PC-9 (cell line): ENCODE measurements at regions not wholly inside any gene's neighbourhood (a gene's known extent, or its start where the extent isn't known, plus 50 kb on each side); places are given as distances from the start of the nearest gene placed in this dataset.

Source experiments
- BruUV-seq: library from RNA; stranded (reverse); fragments of 400-500 nt; replicated peaks from 2 replicates; lab custom pipeline; 2021; lab: Mats Ljungman, UMichigan
- CTCF ChIA-PET: fragments of 300-600 bp; sonication (Branson Sonifier 250); formaldehyde crosslinking; loops from one replicate; lab custom pipeline; 2022; ENCODE audit warnings: antibody characterized with exemption; lab: Charles Lee
- POLR2A ChIA-PET: fragments of 300-600 bp; sonication (Branson Sonifier 250); formaldehyde crosslinking; loops from one replicate; lab custom pipeline; 2022; ENCODE audit warnings: antibody characterized with exemption; ENCODE audit not compliant: unreplicated experiment; lab: Charles Lee
- DNase-seq, 2 experiments: peaks; one replicate each; pipeline versions ENCODE4 v3.0.0 to v3.0.0-alpha.2; 2015 to 2022; ENCODE audit warnings: mixed read lengths in 1 of 2
- H2AFZ ChIP-seq: fragments of 200-600 bp; sonication (generic); 2 replicates; pipeline ENCODE4 v1.8.1; 2017; ENCODE audit warnings: antibody characterized with exemption
- H3F3A ChIP-seq: fragments of 200-600 bp; sonication (generic); 2 replicates; pipeline ENCODE4 v1.8.1; 2017; ENCODE audit warnings: antibody characterized with exemption, mild to moderate bottlenecking, low read depth; ENCODE audit not compliant: insufficient read depth
- H3K27ac ChIP-seq: fragments of 200-600 bp; sonication (generic); 2 replicates; pipeline ENCODE4 v1.6.1; 2016; ENCODE audit warnings: mixed run types
- H3K27me3 ChIP-seq: fragments of 200-600 bp; sonication (generic); 2 replicates; pipeline ENCODE4 v1.6.1; 2016; ENCODE audit warnings: low read depth, mixed run types; ENCODE audit not compliant: insufficient read depth
- H3K36me3 ChIP-seq: fragments of 200-600 bp; sonication (generic); 2 replicates; pipeline ENCODE4 v1.6.1; 2016; ENCODE audit warnings: low read depth, mixed run types
- H3K4me1 ChIP-seq: fragments of 200-600 bp; sonication (generic); replicated peaks from 2 replicates; pipeline ENCODE4 v1.6.1; 2016; ENCODE audit warnings: mixed run types; ENCODE audit not compliant: insufficient read depth
- H3K4me2 ChIP-seq: fragments of 200-600 bp; sonication (generic); 2 replicates; pipeline ENCODE4 v1.6.1; 2017; ENCODE audit warnings: mixed run types
- H3K4me3 ChIP-seq: fragments of 200-600 bp; sonication (generic); 2 replicates; pipeline ENCODE4 v1.6.1; 2016; ENCODE audit warnings: mixed run types
- H3K79me2 ChIP-seq: fragments of 200-600 bp; sonication (generic); 2 replicates; pipeline ENCODE4 v1.6.1; 2017; ENCODE audit warnings: low read depth, mixed run types
- H3K9me2 ChIP-seq: fragments of 200-600 bp; sonication (generic); 2 replicates; pipeline ENCODE4 v1.8.1; 2017; ENCODE audit warnings: mild to moderate bottlenecking; ENCODE audit not compliant: insufficient read depth
- H3K9me3 ChIP-seq: fragments of 200-600 bp; sonication (generic); 2 replicates; pipeline ENCODE4 v1.8.1; 2016; ENCODE audit warnings: low read depth; ENCODE audit not compliant: insufficient read depth
- H4K20me1 ChIP-seq: fragments of 200-600 bp; sonication (generic); 2 replicates; pipeline ENCODE4 v1.8.1; 2017; ENCODE audit not compliant: insufficient read depth
- EZH2 ChIP-seq: fragments of 200-600 bp; sonication (generic); IDR thresholded peaks from 2 replicates; pipeline ENCODE4 v1.8.0; 2017; ENCODE audit warnings: antibody characterized with exemption, low read depth
- intact Hi-C: fragments of 100-400 bp; cut with micrococcal nuclease; formaldehyde crosslinking; loops from one replicate; pipeline ENCODE4 v1.10.0; 2022; ENCODE audit not compliant: unreplicated experiment
- TF ChIP-seq, protein P1 (sequence below): fragments of 200-600 bp; sonication (generic); conservative IDR thresholded peaks from 2 replicates; pipeline ENCODE4 v1.6.1; 2017; ENCODE audit warnings: mixed run types, antibody characterized with exemption, mild to moderate bottlenecking, moderate library complexity

DNA sequence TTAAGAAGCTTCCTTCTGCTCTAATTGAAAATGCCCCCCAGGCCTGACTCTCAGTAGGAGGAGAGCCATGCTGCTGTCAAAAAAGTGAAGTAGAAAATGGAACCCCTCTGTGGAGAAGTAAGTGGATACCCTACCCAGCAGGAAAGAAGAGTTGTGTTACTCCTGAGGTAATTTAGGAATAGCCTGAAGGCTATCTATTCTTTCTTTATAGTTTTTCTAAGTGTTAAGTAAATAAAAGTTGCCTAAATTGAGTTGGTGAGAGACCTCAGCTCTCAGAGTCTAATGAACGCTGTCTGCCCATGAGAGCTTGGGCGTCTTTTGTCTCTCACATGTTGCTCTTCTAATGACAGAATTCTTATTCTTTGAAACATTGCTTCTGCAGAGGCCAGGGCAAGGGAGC lies 116.2 kb downstream of the NSUN3 start:
- no peaks in the 10 kb centered on the region for H3F3A ChIP-seq
- no peak overlapping the region for H3K4me3 ChIP-seq
- H4K20me1 ChIP-seq, result no peaks in the 10 kb centered on the region
- TF ChIP-seq, protein P1, sequence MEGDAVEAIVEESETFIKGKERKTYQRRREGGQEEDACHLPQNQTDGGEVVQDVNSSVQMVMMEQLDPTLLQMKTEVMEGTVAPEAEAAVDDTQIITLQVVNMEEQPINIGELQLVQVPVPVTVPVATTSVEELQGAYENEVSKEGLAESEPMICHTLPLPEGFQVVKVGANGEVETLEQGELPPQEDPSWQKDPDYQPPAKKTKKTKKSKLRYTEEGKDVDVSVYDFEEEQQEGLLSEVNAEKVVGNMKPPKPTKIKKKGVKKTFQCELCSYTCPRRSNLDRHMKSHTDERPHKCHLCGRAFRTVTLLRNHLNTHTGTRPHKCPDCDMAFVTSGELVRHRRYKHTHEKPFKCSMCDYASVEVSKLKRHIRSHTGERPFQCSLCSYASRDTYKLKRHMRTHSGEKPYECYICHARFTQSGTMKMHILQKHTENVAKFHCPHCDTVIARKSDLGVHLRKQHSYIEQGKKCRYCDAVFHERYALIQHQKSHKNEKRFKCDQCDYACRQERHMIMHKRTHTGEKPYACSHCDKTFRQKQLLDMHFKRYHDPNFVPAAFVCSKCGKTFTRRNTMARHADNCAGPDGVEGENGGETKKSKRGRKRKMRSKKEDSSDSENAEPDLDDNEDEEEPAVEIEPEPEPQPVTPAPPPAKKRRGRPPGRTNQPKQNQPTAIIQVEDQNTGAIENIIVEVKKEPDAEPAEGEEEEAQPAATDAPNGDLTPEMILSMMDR, result no peak
- no peak for TF ChIP-seq EZH2
- POLR2A ChIA-PET, result no interaction called here
- intact Hi-C loops, result no loop called here
- H3K4me1 ChIP-seq, result no peaks in the 10 kb centered on the region
- no TSS peak for BruUV-seq
- H3K27ac ChIP-seq, result no peak overlapping the region
- no peak overlapping the region for H3K4me2 ChIP-seq
- H2AFZ ChIP-seq, result no peak overlapping the region
- DNase-seq, result no peak
- no peaks in the 10 kb centered on the region for H3K79me2 ChIP-seq
- no peaks in the 10 kb centered on the region for H3K36me3 ChIP-seq
- no peaks in the 10 kb centered on the region for H3K9me3 ChIP-seq
- no peaks in the 10 kb centered on the region for H3K27me3 ChIP-seq
- CTCF ChIA-PET, result no interaction called here
- H3K9me2 ChIP-seq, result no peaks in the 10 kb centered on the region

DNA sequence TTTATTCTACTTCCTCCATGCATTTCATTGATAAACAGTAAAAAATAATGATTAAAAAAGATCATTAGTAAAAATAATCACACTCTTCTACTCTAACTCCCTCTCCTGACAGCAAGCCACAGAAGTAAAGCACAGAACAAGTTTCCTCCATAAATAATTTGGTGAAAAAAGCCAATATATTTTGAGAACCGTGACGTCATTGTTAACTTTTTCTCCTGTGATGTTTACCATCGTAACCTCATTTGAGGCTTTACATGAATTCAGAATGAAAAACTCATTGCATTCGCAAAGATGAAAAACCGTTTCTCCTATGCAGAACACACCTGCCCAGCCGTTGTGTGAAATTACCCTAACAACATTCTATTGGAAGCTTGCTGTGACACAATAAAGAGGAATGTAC lies 120.7 kb downstream of the NSUN3 start:
- Histone ChIP-seq H4K20me1 (no peaks in the 10 kb centered on the region), H3F3A (no peaks in the 10 kb centered on the region), H2AFZ (no peak overlapping the region), H3K27ac (no peak overlapping the region), H3K79me2 (no peaks in the 10 kb centered on the region), H3K4me2 (no peak overlapping the region), H3K4me1 (no peaks in the 10 kb centered on the region), H3K4me3 (no peak overlapping the region), H3K27me3 (no peaks in the 10 kb centered on the region), H3K9me2 (no peaks in the 10 kb centered on the region), H3K36me3 (no peaks in the 10 kb centered on the region), H3K9me3 (no peaks in the 10 kb centered on the region)
- BruUV-seq, result no TSS peak
- POLR2A ChIA-PET, result interaction anchor here (0.7 kb wide), 1 partner anchor 1428 kb away, joined by 3 read pairs; no protein-coding TSS in a partner anchor
- CTCF ChIA-PET, result no interaction called here
- TF ChIP-seq EZH2, result no peak
- TF ChIP-seq, protein P1, result no peak
- DNase-seq, result no peak
- intact Hi-C loops, result no loop called here

DNA sequence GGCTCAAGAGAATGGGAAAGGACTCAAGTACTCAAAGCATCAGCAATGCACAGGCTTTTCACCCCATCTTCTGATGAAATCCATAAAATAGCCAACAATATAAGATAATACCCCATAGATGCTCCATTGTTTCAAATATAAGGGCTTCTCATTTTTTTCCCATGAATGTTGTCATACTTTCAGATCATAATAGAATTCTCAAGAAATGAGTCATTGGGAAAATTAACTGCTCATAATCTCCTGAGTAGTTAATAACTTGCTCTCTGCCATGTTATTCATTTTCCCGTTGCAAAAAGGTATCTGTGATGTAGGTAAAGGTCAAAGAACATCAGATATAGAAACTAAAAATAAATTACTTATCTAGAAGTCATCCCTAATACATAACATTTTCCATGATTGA lies 121.9 kb downstream of the NSUN3 start:
- H3K27me3 ChIP-seq, result no peaks in the 10 kb centered on the region
- ChIA-PET CTCF (no interaction called here), POLR2A (no interaction called here)
- no peak overlapping the region for H2AFZ ChIP-seq
- TF ChIP-seq EZH2, result no peak
- TF ChIP-seq, protein P1, result no peak
- H3K9me3 ChIP-seq, result no peaks in the 10 kb centered on the region
- no peak overlapping the region for H3K27ac ChIP-seq
- no peak overlapping the region for H3K4me3 ChIP-seq
- no peaks in the 10 kb centered on the region for H4K20me1 ChIP-seq
- DNase-seq, result no peak
- no peak overlapping the region for H3K4me2 ChIP-seq
- no peaks in the 10 kb centered on the region for H3F3A ChIP-seq
- intact Hi-C loops, result no loop called here
- no peaks in the 10 kb centered on the region for H3K36me3 ChIP-seq
- H3K79me2 ChIP-seq, result no peaks in the 10 kb centered on the region
- no peaks in the 10 kb centered on the region for H3K9me2 ChIP-seq
- H3K4me1 ChIP-seq, result no peaks in the 10 kb centered on the region
- no TSS peak for BruUV-seq
